Neural progenitor cell (in vitro differentiated cells): ENCODE measurements at regions not wholly inside any gene's neighbourhood (a gene's known extent, or its start where the extent isn't known, plus 50 kb on each side); places are given as distances from the start of the nearest gene placed in this dataset.

ENCODE experiments used
- DNase-seq: peaks from one replicate; pipeline ENCODE4 v3.0.0-alpha.2; 2016; ENCODE audit warnings: low spot score
- H2AFZ ChIP-seq: fragments of 200-600 bp; sonication (generic); replicated peaks from 2 replicates; pipeline ENCODE4 v1.6.1; 2016; ENCODE audit warnings: antibody characterized with exemption
- H3F3A ChIP-seq: fragments of 200-600 bp; sonication (generic); 2 replicates; pipeline ENCODE4 v1.6.1; 2016; ENCODE audit warnings: antibody characterized with exemption, low read depth
- H3K27ac ChIP-seq: fragments of 200-600 bp; sonication (generic); 2 replicates; pipeline ENCODE4 v1.5.1; 2016; ENCODE audit warnings: mild to moderate bottlenecking
- H3K27me3 ChIP-seq: fragments of 200-600 bp; sonication (generic); 2 replicates; pipeline ENCODE4 v1.6.1; 2016; ENCODE audit warnings: mild to moderate bottlenecking, moderate library complexity
- H3K36me3 ChIP-seq: fragments of 200-600 bp; sonication (generic); 2 replicates; pipeline ENCODE4 v1.5.1; 2016
- H3K4me1 ChIP-seq: fragments of 200-600 bp; sonication (generic); 2 replicates; pipeline ENCODE4 v1.6.1; 2016; ENCODE audit warnings: mixed run types
- H3K4me2 ChIP-seq: fragments of 200-600 bp; sonication (generic); 2 replicates; pipeline ENCODE4 v1.6.1; 2016
- H3K4me3 ChIP-seq: fragments of 200-600 bp; sonication (generic); 2 replicates; pipeline ENCODE4 v1.5.1; 2016
- H3K79me2 ChIP-seq: fragments of 200-600 bp; sonication (generic); 2 replicates; pipeline ENCODE4 v1.6.1; 2016; ENCODE audit warnings: low read depth
- H3K9ac ChIP-seq: fragments of 200-600 bp; sonication (generic); 2 replicates; pipeline ENCODE4 v1.6.1; 2016
- H3K9me3 ChIP-seq: fragments of 200-600 bp; sonication (generic); 2 replicates; pipeline ENCODE4 v1.5.1; 2016; ENCODE audit warnings: low read depth
- H4K20me1 ChIP-seq: fragments of 200-600 bp; sonication (generic); 2 replicates; pipeline ENCODE4 v1.6.1; 2016; ENCODE audit warnings: low read depth
- H3K27ac Mint-ChIP-seq: 3 replicates; pipeline ENCODE4 v1.8.0; 2021; ENCODE audit warnings: mixed read lengths
- H3K27me3 Mint-ChIP-seq: 2 replicates; pipeline ENCODE4 v1.8.0; 2022; ENCODE audit warnings: low read depth, mild to moderate bottlenecking, inconsistent platforms, moderate library complexity, mixed read lengths; ENCODE audit not compliant: insufficient read depth
- H3K36me3 Mint-ChIP-seq: 3 replicates; pipeline ENCODE4 v1.8.0; 2021; ENCODE audit warnings: mixed read lengths
- H3K4me1 Mint-ChIP-seq: 3 replicates; pipeline ENCODE4 v1.8.0; 2021; ENCODE audit warnings: mixed read lengths
- H3K4me3 Mint-ChIP-seq: 3 replicates; pipeline ENCODE4 v1.8.0; 2021; ENCODE audit warnings: mild to moderate bottlenecking, moderate library complexity, mixed read lengths
- H3K9me3 Mint-ChIP-seq: 3 replicates; pipeline ENCODE4 v1.8.0; 2020; ENCODE audit warnings: mixed read lengths
- CTCF ChIP-seq: fragments of 200-600 bp; sonication (generic); IDR thresholded peaks from 2 replicates; pipeline ENCODE4 v1.5.1; 2017; ENCODE audit warnings: antibody characterized with exemption, mild to moderate bottlenecking
- EZH2 ChIP-seq: fragments of 200-600 bp; sonication (generic); IDR thresholded peaks from 2 replicates; pipeline ENCODE4 v1.6.1; 2017; ENCODE audit warnings: antibody characterized with exemption, mild to moderate bottlenecking, moderate library complexity
- EZH2phosphoT487 ChIP-seq: fragments of 200-600 bp; sonication (generic); IDR thresholded peaks from 2 replicates; pipeline ENCODE4 v1.6.1; 2017; ENCODE audit warnings: antibody characterized with exemption

GRCh38 chr5:32990593-32991420 lies 279.7 kb downstream of the NPR3 start:
- Histone ChIP-seq H3F3A (no peaks in the 10 kb centered on the region), H3K9ac (no peak overlapping the region), H3K4me3 (no peak overlapping the region), H3K9me3 (no peaks in the 10 kb centered on the region), H3K27me3 (no peaks in the 10 kb centered on the region), H4K20me1 (no peaks in the 10 kb centered on the region), H2AFZ (peak overlapping the region; percentile 66), H3K36me3 (no peaks in the 10 kb centered on the region), H3K4me1 (no peaks in the 10 kb centered on the region), H3K4me2 (no peak overlapping the region), H3K27ac (no peak overlapping the region), H3K79me2 (no peaks in the 10 kb centered on the region)
- no peak for DNase-seq
- H3K4me1 Mint-ChIP-seq: no peaks in the 10 kb centered on the region
- H3K27me3 Mint-ChIP-seq: no peaks in the 10 kb centered on the region
- TF ChIP-seq CTCF (no peak), EZH2phosphoT487 (no peak), EZH2 (no peak)
- H3K27ac Mint-ChIP-seq: no peak overlapping the region
- no peak overlapping the region for H3K4me3 Mint-ChIP-seq
- H3K36me3 Mint-ChIP-seq: no peaks in the 10 kb centered on the region
- no peaks in the 10 kb centered on the region for H3K9me3 Mint-ChIP-seq

GRCh38 chr5:32991421-32991815 lies 280.3 kb downstream of the NPR3 start:
- Histone ChIP-seq H3K4me3 (no peak overlapping the region), H3K9me3 (no peaks in the 10 kb centered on the region), H3K27ac (no peak overlapping the region), H3K4me1 (no peaks in the 10 kb centered on the region), H3K4me2 (no peak overlapping the region), H4K20me1 (no peaks in the 10 kb centered on the region), H3K79me2 (no peaks in the 10 kb centered on the region), H3K27me3 (no peaks in the 10 kb centered on the region), H3F3A (no peaks in the 10 kb centered on the region), H3K36me3 (no peaks in the 10 kb centered on the region), H2AFZ (no peak overlapping the region), H3K9ac (no peak overlapping the region)
- no peak for DNase-seq
- Mint-ChIP-seq H3K9me3 (no peaks in the 10 kb centered on the region), H3K36me3 (no peaks in the 10 kb centered on the region), H3K4me1 (no peaks in the 10 kb centered on the region), H3K27me3 (no peaks in the 10 kb centered on the region), H3K27ac (no peak overlapping the region), H3K4me3 (no peak overlapping the region)
- TF ChIP-seq CTCF: no peak
- TF ChIP-seq EZH2phosphoT487: no peak
- TF ChIP-seq EZH2: no peak

- TF ChIP-seq CTCF (no peak), EZH2 (no peak), EZH2phosphoT487 (no peak)
- H3K9ac ChIP-seq: no peak overlapping the region
- no peaks in the 10 kb centered on the region for H3K27me3 ChIP-seq
- Mint-ChIP-seq H3K27ac (no peak overlapping the region), H3K36me3 (no peaks in the 10 kb centered on the region), H3K27me3 (no peaks in the 10 kb centered on the region), H3K4me3 (no peak overlapping the region), H3K9me3 (no peaks in the 10 kb centered on the region), H3K4me1 (no peaks in the 10 kb centered on the region)
- no peaks in the 10 kb centered on the region for H3K4me1 ChIP-seq
- no peaks in the 10 kb centered on the region for H3F3A ChIP-seq
- no peak overlapping the region for H3K4me3 ChIP-seq
- no peaks in the 10 kb centered on the region for H3K9me3 ChIP-seq
- no peaks in the 10 kb centered on the region for H3K36me3 ChIP-seq
- no peaks in the 10 kb centered on the region for H4K20me1 ChIP-seq
- H3K4me2 ChIP-seq: no peak overlapping the region
- no peaks in the 10 kb centered on the region for H3K79me2 ChIP-seq
- no peak for DNase-seq
- no peak overlapping the region for H2AFZ ChIP-seq
- H3K27ac ChIP-seq: no peak overlapping the region
Measured at GRCh38 chr5:32996336-32996735, 285.2 kb downstream of the NPR3 start.
